ENCODE measurements at regions not wholly inside any gene's neighbourhood (a gene's known extent, or its start where the extent isn't known, plus 50 kb on each side); places are given as distances from the start of the nearest gene placed in this dataset.

DNA sequence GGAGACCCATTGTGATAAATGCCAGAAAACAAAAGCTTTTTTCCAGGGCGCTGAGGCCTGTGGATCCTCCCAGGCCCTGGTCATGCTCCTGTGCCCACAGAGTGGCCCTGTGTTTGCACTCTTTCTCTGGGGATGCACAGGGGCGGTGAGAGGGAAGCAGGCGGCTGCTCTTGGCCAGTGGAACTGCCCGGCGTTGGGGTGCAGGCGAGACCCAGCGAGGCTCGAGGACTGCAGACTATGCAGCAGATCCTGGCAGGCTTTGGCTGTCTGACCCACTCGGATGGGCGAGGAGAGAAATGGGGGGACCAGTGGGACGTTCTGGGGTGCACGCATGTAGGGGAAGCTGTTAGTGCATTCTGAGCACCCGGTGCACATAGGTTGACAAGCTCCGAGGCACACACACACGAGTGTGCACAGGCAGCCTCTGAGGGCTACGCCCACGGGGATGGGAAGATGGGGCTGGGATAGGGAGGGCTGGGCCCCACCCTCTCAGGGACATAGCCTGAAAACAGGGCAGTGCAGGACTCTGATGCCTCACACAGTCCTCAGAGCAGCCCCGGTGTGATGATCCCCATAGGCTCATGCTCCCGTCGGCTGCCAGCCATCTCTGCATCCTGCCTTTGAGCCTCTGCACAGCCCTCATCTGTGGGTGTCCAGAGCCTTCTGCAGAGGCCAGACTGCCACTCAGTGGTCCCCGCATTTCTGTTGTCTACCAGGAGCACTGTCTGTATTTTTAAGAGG, 1233.5 kb downstream of the BRD1 start:
- H3K9me3 ChIP-seq (ENCODE audit: insufficient read depth, low read length), result no peaks in the 10 kb centered on the region
- H3F3A ChIP-seq (ENCODE audit: insufficient read depth), result no peaks in the 10 kb centered on the region
- no peak overlapping the region for H3K4me3 ChIP-seq (ENCODE audit: insufficient read depth, low read length, poor library complexity, severe bottlenecking)
- TF ChIP-seq EZH2phosphoT487 (conservative IDR thresholded peaks at IDR 0.05; ENCODE audit: low read length), result no peak
- TF ChIP-seq, protein P1, sequence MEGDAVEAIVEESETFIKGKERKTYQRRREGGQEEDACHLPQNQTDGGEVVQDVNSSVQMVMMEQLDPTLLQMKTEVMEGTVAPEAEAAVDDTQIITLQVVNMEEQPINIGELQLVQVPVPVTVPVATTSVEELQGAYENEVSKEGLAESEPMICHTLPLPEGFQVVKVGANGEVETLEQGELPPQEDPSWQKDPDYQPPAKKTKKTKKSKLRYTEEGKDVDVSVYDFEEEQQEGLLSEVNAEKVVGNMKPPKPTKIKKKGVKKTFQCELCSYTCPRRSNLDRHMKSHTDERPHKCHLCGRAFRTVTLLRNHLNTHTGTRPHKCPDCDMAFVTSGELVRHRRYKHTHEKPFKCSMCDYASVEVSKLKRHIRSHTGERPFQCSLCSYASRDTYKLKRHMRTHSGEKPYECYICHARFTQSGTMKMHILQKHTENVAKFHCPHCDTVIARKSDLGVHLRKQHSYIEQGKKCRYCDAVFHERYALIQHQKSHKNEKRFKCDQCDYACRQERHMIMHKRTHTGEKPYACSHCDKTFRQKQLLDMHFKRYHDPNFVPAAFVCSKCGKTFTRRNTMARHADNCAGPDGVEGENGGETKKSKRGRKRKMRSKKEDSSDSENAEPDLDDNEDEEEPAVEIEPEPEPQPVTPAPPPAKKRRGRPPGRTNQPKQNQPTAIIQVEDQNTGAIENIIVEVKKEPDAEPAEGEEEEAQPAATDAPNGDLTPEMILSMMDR (IDR thresholded peaks at IDR 0.05; ENCODE audit: insufficient read depth, low read length, poor library complexity, severe bottlenecking), result no peak
- H2AFZ ChIP-seq (ENCODE audit: low read depth, low read length, severe bottlenecking), result no peak overlapping the region
- no peaks in the 10 kb centered on the region for H3K9me2 ChIP-seq (replicated peaks; ENCODE audit: insufficient read depth, low read length)
- no peak overlapping the region for H3K27ac ChIP-seq (ENCODE audit: low read depth, low read length)
- H3K36me3 ChIP-seq (ENCODE audit: low read length), result no peaks in the 10 kb centered on the region
- no peak overlapping the region for H3K4me2 ChIP-seq (ENCODE audit: low read depth, low read length, poor library complexity, severe bottlenecking)
- H4K20me1 ChIP-seq (ENCODE audit: low read depth, low read length), result no peaks in the 10 kb centered on the region
- no peak overlapping the region for H3K9ac ChIP-seq (ENCODE audit: low read length)
- no peaks in the 10 kb centered on the region for H3K27me3 ChIP-seq (ENCODE audit: low read length)
- H3K79me2 ChIP-seq (ENCODE audit: insufficient read depth, low read length), result no peaks in the 10 kb centered on the region

DNA sequence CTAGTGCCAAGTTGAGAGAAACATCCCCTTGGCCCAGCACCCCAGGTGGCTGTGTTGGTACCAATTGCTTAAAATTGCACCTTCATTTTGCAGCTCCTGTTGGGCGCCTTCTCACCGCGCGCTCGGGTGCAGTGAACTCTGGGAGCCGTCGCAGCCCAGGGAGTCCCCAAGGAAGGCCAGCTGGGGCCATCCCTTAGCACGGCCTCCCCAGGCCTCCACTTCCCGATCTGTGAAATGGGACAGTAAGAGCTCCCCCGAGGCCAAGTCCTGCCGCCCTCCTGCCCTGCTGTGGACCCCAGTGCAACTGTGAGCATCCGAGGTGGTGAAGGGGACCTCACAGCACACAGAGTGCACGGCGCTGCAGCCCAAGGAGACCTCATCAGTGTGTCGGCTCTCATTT, 1234.1 kb downstream of the BRD1 start:
- no peak for TF ChIP-seq EZH2phosphoT487 (conservative IDR thresholded peaks at IDR 0.05; ENCODE audit: low read length)
- TF ChIP-seq, protein P1 (IDR thresholded peaks at IDR 0.05; ENCODE audit: insufficient read depth, low read length, poor library complexity, severe bottlenecking), result no peak
- Histone ChIP-seq H3K27me3 (ENCODE audit: low read length) (no peaks in the 10 kb centered on the region), H3K9me2 (replicated peaks; ENCODE audit: insufficient read depth, low read length) (no peaks in the 10 kb centered on the region), H3K4me2 (ENCODE audit: low read depth, low read length, poor library complexity, severe bottlenecking) (no peak overlapping the region), H3K27ac (ENCODE audit: low read depth, low read length) (no peak overlapping the region), H3K79me2 (ENCODE audit: insufficient read depth, low read length) (no peaks in the 10 kb centered on the region), H3F3A (ENCODE audit: insufficient read depth) (no peaks in the 10 kb centered on the region), H3K9me3 (ENCODE audit: insufficient read depth, low read length) (no peaks in the 10 kb centered on the region), H3K36me3 (ENCODE audit: low read length) (no peaks in the 10 kb centered on the region), H3K4me3 (ENCODE audit: insufficient read depth, low read length, poor library complexity, severe bottlenecking) (no peak overlapping the region), H4K20me1 (ENCODE audit: low read depth, low read length) (no peaks in the 10 kb centered on the region), H3K9ac (ENCODE audit: low read length) (no peak overlapping the region), H2AFZ (ENCODE audit: low read depth, low read length, severe bottlenecking) (no peak overlapping the region)

DNA sequence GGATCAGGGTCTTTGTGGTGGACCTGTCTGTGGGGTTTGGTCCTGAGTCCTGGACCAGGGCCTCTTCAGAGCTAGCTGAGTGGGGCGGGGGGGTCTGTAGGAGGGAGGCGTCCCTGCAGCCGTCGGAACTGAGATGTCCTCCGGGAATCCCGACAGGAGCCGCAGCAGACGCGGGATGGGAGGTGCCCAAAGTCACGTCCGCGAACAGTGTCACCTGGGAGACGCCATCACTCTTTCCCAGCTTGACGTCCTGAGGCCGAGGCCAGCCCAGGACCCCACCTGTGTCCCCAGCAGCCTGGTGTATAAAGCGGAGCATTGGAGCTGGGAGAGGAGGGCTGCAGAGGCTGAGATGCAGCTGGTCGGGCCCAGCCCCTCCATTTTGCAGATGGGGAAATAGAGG, 1234.7 kb downstream of the BRD1 start:
- Histone ChIP-seq H3F3A (ENCODE audit: insufficient read depth) (no peaks in the 10 kb centered on the region), H3K79me2 (ENCODE audit: insufficient read depth, low read length) (no peaks in the 10 kb centered on the region), H3K9me2 (replicated peaks; ENCODE audit: insufficient read depth, low read length) (no peaks in the 10 kb centered on the region), H3K4me3 (ENCODE audit: insufficient read depth, low read length, poor library complexity, severe bottlenecking) (no peak overlapping the region), H4K20me1 (ENCODE audit: low read depth, low read length) (no peaks in the 10 kb centered on the region), H3K4me2 (ENCODE audit: low read depth, low read length, poor library complexity, severe bottlenecking) (no peak overlapping the region), H3K9ac (ENCODE audit: low read length) (no peak overlapping the region), H3K27ac (ENCODE audit: low read depth, low read length) (no peak overlapping the region), H3K36me3 (ENCODE audit: low read length) (no peaks in the 10 kb centered on the region), H2AFZ (ENCODE audit: low read depth, low read length, severe bottlenecking) (no peak overlapping the region), H3K27me3 (ENCODE audit: low read length) (no peaks in the 10 kb centered on the region), H3K9me3 (ENCODE audit: insufficient read depth, low read length) (no peaks in the 10 kb centered on the region)
- TF ChIP-seq, protein P1 (IDR thresholded peaks at IDR 0.05; ENCODE audit: insufficient read depth, low read length, poor library complexity, severe bottlenecking), result no peak
- TF ChIP-seq EZH2phosphoT487 (conservative IDR thresholded peaks at IDR 0.05; ENCODE audit: low read length), result no peak
